HepG2 (cell line): ENCODE measurements at regions not wholly inside any gene's neighbourhood (a gene's known extent, or its start where the extent isn't known, plus 50 kb on each side); places are given as distances from the start of the nearest gene placed in this dataset.

ENCODE experiments used
- BRD4 ChIP-seq: sonication (generic); formaldehyde crosslinking; IDR thresholded peaks from 2 replicates; pipeline ENCODE4 v1.4.0; 2020; ENCODE audit warnings: missing genetic modification reagents
- CEBPB ChIP-seq: IDR thresholded peaks from 2 replicates; pipeline ENCODE4 v1.6.1; 2011; ENCODE audit warnings: low read depth, low read length, improper control_type of control experiment, borderline replicate concordance
- DZIP1 ChIP-seq: sonication (generic); formaldehyde crosslinking; IDR thresholded peaks from 2 replicates; pipeline ENCODE4 v1.5.0; 2020; ENCODE audit warnings: mild to moderate bottlenecking, missing genetic modification reagents
- ELF4 ChIP-seq: sonication (generic); formaldehyde crosslinking; IDR thresholded peaks from 2 replicates; pipeline ENCODE4 v1.5.0; 2020; ENCODE audit warnings: missing genetic modification reagents, mild to moderate bottlenecking, moderate library complexity, borderline replicate concordance
- GATAD2A ChIP-seq: IDR thresholded peaks from 2 replicates; pipeline ENCODE4 v1.6.1; 2016
- HNF4A ChIP-seq: sonication (generic); formaldehyde crosslinking; IDR thresholded peaks from 2 replicates; pipeline ENCODE4 v1.4.0; 2020; ENCODE audit warnings: missing genetic modification reagents
- MIER2 ChIP-seq: IDR thresholded peaks from 2 replicates; pipeline ENCODE4 v1.6.1; 2016; ENCODE audit warnings: missing biosample characterization, missing genetic modification reagents
- MXI1 ChIP-seq: IDR thresholded peaks from 3 replicates; pipeline ENCODE4 v1.6.1; 2012; ENCODE audit warnings: low read depth, low read length, inconsistent platforms, borderline replicate concordance
- NKX3-1 ChIP-seq: sonication (generic); formaldehyde crosslinking; IDR thresholded peaks from 2 replicates; pipeline ENCODE4 v1.5.0; 2020; ENCODE audit warnings: missing genetic modification reagents
- NR0B2 ChIP-seq: sonication (generic); formaldehyde crosslinking; IDR thresholded peaks from 2 replicates; pipeline ENCODE4 v1.4.0; 2020; ENCODE audit warnings: mild to moderate bottlenecking, missing genetic modification reagents
- RNF219 ChIP-seq: sonication (generic); formaldehyde crosslinking; IDR thresholded peaks from 2 replicates; pipeline ENCODE4 v1.5.0; 2020; ENCODE audit warnings: mild to moderate bottlenecking, missing genetic modification reagents
- SOX13 ChIP-seq, 3 experiments: fragments of 450-650 bp in 1 of 3; sonication (generic) in 1 of 3; formaldehyde crosslinking in 1 of 3; IDR thresholded peaks in 2 of 3; conservative IDR thresholded peaks in 1 of 3; 2 replicates each; pipeline versions ENCODE4 v1.5.0 to v1.6.1; 2016 to 2020; ENCODE audit warnings: antibody characterized with exemption in 1 of 3, mild to moderate bottlenecking in 1 of 3, missing compliant biosample characterization in 1 of 3, missing genetic modification reagents in 1 of 3, moderate library complexity in 1 of 3
- SRF ChIP-seq: IDR thresholded peaks from 2 replicates; pipeline ENCODE4 v1.6.1; 2011; ENCODE audit warnings: mild to moderate bottlenecking, low read depth, low read length, moderate library complexity
- YEATS2 ChIP-seq: sonication (generic); formaldehyde crosslinking; IDR thresholded peaks from 2 replicates; pipeline ENCODE4 v1.4.0; 2020; ENCODE audit warnings: missing genetic modification reagents, borderline replicate concordance
- ZNF138 ChIP-seq: sonication (generic); formaldehyde crosslinking; IDR thresholded peaks from 2 replicates; pipeline ENCODE4 v1.5.0; 2020; ENCODE audit warnings: mild to moderate bottlenecking, low read depth, missing genetic modification reagents
- ZNF607 ChIP-seq: sonication (generic); formaldehyde crosslinking; IDR thresholded peaks from 2 replicates; pipeline ENCODE4 v1.5.1; 2020; ENCODE audit warnings: missing genetic modification reagents, mild to moderate bottlenecking, borderline replicate concordance
- ZNF678 ChIP-seq: sonication (generic); formaldehyde crosslinking; IDR thresholded peaks from 2 replicates; pipeline ENCODE4 v1.4.0; 2020; ENCODE audit warnings: mild to moderate bottlenecking, missing genetic modification reagents
- ZNF687 ChIP-seq: sonication (generic); formaldehyde crosslinking; IDR thresholded peaks from 2 replicates; pipeline ENCODE4 v1.5.1; 2020; ENCODE audit warnings: mild to moderate bottlenecking, missing genetic modification reagents, moderate library complexity
- ZNF747 ChIP-seq: sonication (generic); formaldehyde crosslinking; IDR thresholded peaks from 2 replicates; pipeline ENCODE4 v1.8.1; 2023; ENCODE audit warnings: missing genetic modification reagents, mild to moderate bottlenecking, borderline replicate concordance
- ZNF775 ChIP-seq: sonication (generic); formaldehyde crosslinking; IDR thresholded peaks from 2 replicates; pipeline ENCODE4 v1.4.0; 2020; ENCODE audit warnings: missing genetic modification reagents, mild to moderate bottlenecking, moderate library complexity, borderline replicate concordance

GRCh38 chr3:187954873-187955586 lies 198.9 kb upstream of the LPP start (continued):
- TF ChIP-seq MXI1 (no peak), BRD4 (CRISPR knock-in tag) (no peak), RNF219 (CRISPR knock-in tag) (no peak), ZNF687 (CRISPR knock-in tag) (no peak), ZNF138 (CRISPR knock-in tag) (no peak), MIER2 (CRISPR knock-in tag) (no peak), NR0B2 (CRISPR knock-in tag) (no peak), ZNF775 (CRISPR knock-in tag) (no peak), NKX3-1 (no peak), GATAD2A (CRISPR knock-in tag) (peak; percentile 60; the same call in 1 of the 2 replicates), ELF4 (CRISPR knock-in tag) (no peak), ZNF607 (CRISPR knock-in tag) (no peak), YEATS2 (CRISPR knock-in tag) (no peak), SRF (no peak), ZNF747 (no peak), CEBPB (peak; percentile 71; the same call in 1 of the 2 replicates), SOX13 (IDR thresholded peaks at IDR 0.05) (no peak), SOX13 (CRISPR knock-in tag; conservative IDR thresholded peaks at IDR 0.05 in 1 of 2, IDR thresholded peaks at IDR 0.05 in 1 of 2) (peak in 1 of 2 experiments; percentile 30; a peak in 1 of 4 replicates), DZIP1 (CRISPR knock-in tag) (no peak), HNF4A (CRISPR knock-in tag) (0 out of 2 replicates have a peak, but pooled peaks have one; percentile 6), ZNF678 (no peak)
